GM19025 (cell line): ENCODE measurements at regions not wholly inside any gene's neighbourhood (a gene's known extent, or its start where the extent isn't known, plus 50 kb on each side); places are given as distances from the start of the nearest gene placed in this dataset.

ENCODE experiments used
- ATAC-seq: cut with Tn5 transposase; IDR thresholded peaks from one replicate; pipeline ENCODE4 v1.9.1; 2021; ENCODE audit warnings: mild to moderate bottlenecking, low read depth, moderate library complexity; ENCODE audit not compliant: unreplicated experiment

DNA sequence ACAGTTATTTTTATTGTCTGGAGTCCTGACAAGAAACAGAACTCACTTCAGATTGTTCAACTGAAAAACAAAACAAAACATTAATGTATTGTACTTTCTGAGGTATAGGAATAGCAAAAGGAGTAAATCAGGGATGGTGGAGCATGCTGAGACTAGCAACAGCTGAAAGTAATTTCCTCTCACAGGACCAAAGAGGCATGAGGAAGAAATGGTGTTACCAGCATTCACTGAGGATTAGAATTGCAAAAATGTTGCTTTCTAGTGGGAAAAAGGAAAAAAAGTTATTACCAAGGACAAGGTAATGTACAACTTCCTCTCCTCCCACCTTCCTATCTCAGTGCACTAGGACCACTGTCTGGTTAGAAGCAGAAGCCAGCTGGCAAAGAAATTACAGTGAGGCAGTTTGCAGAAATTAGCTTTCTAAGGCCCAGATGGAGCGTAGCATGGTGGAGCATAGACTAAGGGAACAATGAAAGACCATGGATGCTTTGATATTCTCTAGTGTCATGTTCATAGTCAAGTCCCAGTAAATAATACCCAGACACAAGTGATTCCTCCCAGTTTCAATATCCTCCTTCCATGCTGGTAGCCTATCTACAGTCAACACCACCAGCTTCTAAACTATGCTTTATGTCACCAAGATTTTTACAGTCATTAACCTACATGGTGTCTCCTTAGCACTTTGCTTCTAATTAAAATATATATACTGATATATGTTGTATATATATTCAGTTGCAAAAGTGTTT is 133.7 kb upstream of the DCN start:
- ATAC-seq: no peak

GRCh38 chr12:91311081-91311480 is 128.5 kb upstream of the DCN start:
- no peak for ATAC-seq

- no peak for ATAC-seq
Observed at GRCh38 chr12:91309450-91309849, 126.8 kb upstream of the DCN start.

- no peak for ATAC-seq
Observed at GRCh38 chr12:91307957-91308670, 125.5 kb upstream of the DCN start.

DNA sequence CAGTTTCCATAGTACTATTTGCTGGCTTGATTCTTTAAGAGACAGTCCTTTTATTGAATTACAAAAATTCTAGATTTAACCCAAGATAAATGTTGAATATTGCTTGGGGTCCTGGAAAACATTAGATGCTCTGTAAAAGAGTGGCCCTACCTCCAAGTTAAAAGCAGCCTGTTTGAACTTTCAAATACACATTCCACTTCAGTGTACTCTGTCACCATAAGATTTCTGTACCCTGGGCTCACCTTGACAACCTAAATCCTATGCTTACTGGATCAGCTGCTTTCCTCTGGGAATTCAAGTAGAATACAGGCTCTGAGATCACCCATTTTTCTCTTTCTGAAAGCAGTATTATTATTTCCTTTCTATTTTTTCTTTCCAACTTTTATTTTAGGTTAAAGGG is 107.7 kb upstream of the DCN start:
- ATAC-seq: no peak

DNA sequence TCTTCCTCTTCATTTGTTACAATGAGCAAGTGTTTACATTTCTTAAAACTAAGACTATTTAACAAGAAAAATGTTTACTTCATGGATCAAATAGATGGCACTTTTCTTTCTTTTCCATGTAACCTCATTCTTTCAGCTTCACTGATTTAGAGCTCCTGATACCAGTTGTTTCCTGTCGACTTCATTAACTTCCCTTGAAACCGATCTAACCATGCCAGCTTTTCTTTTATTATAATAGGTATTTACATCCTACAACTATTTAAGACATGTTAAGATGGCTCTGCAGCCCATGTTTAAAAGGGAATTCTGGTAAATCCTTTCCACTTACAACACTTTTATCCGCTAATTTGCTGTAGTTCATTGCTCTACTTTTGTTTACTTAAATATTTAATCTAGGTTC is 107.3 kb upstream of the DCN start:
- no peak for ATAC-seq

GRCh38 chr12:91289072-91289471 is 106.5 kb upstream of the DCN start:
- ATAC-seq: no peak

DNA sequence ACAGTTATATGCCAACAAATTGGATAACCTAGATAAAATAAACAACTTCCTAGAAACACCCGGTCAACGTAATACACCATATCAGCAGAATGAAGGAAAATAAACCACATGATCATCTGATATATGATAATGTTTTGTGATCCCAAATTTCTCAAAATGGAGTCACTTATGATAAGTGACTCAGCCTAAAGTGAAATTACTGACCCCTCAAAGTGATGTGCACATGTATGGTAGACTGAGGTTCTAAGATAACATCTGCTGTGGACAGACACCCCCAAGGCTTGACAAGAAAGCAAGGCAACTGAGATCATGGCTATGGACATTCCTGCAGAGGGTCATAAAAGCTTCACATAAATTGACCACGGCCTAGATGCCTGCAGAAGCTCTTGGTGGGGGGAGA is 105.1 kb upstream of the DCN start:
- ATAC-seq: no peak

DNA sequence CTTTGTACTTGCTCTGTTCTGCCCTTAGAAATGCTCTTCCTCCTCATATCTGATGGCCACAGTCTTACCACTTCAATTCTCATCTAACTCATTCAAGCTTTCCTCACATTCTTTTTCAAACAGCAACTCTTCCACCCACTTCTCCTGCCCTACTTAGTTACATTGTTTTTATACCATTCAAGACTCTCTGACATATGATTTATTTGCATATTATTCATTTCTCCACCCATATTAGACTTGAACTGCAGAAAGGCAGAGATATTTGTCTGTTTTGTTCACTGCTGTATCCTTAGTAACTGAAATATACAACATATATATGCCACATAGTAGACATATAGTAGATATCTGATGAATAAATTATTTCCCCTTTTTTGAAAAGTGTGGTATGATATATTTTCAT is 95.5 kb upstream of the DCN start:
- ATAC-seq: no peak

DNA sequence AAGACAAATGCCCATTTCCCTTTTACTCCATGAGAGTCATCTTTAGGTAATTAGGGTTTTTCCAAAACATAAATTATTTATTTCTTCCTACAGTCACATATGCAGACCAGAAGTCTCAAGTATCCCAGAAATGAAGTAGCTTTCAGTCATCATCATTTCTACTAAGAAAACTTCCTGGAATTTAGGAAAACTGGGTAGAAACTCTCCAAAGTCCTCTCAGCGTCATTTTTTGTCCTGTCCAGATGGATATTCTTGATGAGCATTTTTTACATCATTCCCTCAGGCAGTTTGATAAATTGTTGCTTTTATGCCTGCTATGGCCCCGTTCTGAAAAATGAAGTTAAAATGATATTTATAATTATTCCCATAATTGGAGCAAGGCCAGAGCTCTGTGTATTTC is 93.9 kb upstream of the DCN start:
- ATAC-seq: no peak

DNA sequence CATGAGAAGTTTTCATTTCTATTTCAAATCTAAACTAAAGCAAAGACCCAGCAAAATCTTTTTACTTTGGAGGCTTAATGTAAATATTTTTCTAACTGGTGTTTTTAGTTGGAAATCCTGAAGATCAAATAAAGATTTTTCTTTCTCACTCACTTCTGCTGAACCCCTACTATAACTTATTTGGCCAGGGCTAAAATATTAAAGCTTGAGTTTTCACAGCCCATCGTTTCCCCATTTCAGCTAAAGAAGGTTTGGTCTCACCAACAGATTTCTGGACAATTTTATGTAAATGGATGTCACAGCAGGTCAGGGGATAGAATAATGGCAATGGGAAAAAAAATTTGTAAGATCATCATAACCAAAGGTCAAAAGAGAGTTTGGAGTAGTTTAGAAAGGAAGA is 92.7 kb upstream of the DCN start:
- ATAC-seq: no peak

GRCh38 chr12:91274916-91275315 is 92.3 kb upstream of the DCN start:
- ATAC-seq: no peak

- no peak for ATAC-seq
Observed at GRCh38 chr12:91273560-91273959, 90.9 kb upstream of the DCN start.

DNA sequence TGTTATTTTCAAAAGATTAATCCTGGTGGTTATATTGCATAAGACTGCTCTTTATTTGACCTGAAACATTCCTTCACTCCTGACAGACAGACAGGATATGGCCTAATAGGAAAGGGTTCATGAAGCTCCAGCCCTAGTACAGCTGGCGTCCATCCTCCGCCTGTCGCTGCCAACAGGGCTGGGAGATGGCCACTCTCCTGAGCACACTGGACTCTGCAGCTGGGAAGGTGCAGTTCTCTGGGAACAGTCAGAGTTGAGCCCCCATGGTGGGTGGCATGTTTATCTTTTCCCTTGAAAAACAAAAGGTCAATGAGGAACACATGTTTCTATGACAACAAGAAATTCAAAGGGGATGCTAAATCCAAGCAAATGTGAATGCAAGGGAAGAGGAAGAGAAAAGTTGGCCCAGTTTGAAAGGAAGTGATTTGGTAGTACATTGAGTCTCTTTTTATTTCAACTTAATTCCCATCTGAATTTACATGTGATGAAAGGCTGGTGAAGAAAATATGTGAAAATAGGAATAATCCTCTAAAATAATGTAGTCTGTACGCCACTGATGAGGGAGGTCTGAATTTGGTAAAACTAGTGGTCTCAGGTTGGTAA is 89.9 kb upstream of the DCN start:
- no peak for ATAC-seq

DNA sequence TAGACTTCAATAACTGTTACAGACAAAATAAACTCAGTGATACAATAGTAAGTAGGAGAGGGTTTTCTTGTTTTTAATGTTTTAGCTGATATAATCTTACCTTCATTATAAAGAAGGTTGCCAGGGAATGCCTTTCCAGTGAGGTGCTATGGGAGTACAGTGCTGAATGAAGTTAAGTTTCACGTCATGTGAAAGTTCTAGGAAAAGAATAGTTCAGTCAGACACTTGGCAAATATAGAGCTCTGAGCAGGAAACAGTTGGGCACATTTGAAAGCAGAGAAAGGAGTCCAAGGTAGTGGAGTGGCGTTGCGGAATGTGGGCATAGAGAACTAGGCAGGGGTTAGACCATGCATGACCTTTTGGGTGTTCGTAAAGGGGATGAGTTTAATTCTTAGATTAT is 88.6 kb upstream of the DCN start:
- ATAC-seq: no peak

DNA sequence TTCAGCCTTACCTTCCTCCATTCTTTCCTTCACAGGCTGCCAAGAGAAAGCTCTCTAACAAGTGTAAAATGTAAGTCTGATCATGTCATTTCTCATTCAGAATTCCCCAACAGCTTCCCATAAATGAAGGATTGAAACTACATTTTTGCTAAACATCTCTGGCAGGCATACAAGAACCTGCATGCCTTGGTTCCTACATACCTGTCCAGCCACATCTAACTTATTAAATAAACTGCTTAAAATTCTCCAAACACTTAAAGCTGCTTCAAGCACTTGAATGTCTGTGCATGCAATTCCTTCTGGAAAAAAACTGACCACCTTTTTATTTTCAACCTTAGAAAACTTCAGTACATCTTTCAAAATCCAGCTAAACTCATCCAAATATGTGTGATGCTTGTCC is 84.4 kb upstream of the DCN start:
- ATAC-seq: no peak

DNA sequence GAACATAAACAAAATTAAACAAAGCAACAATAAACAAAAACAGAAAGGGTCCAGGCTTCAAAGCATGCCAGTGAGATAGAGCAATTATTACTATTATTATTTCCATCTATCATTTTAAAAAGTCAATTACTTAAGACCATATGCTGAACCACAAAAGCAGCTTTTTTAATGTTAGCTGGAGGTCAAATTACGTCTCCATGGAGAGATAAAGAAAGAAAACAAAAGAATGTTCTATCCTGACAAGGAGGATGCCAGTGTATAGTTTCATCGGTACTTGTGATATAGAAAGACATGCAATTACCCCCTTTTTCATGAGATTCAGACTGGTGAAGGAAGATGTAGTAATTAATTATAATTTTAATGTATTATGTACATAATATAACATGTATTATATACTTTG is 81.6 kb upstream of the DCN start:
- ATAC-seq: no peak

- no peak for ATAC-seq
Observed at GRCh38 chr12:91261820-91262676, 79.4 kb upstream of the DCN start.

- ATAC-seq: no peak
Observed at GRCh38 chr12:91256411-91256810, 73.8 kb upstream of the DCN start.

DNA sequence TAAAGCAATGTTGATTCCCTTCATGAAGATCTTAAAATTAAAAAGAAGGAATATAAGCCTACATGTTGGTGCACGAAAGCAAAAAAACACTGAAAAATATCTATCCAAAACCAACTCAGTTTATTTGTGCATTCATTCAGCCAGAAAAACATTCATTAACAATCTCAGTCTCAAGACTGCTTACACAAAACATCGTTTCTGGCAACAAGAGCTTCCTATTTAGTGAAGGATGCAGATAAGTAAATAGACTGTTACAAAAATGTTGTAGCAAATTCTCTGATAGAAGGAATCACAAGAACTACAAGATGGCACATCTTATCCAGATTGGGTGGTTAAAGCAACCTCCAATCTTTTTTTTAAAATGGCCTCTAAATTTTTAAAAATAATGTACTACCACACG is 69.7 kb upstream of the DCN start:
- no peak for ATAC-seq

GRCh38 chr12:91250273-91250665 is 67.7 kb upstream of the DCN start:
- no peak for ATAC-seq
